RWPE2 (cell line): ENCODE measurements at regions not wholly inside any gene's neighbourhood (a gene's known extent, or its start where the extent isn't known, plus 50 kb on each side); places are given as distances from the start of the nearest gene placed in this dataset.

Experiments used
- ATAC-seq: fragments of 200-7000 bp; cut with Tn5 transposase; 3 replicates; pipeline ENCODE4 v1.9.1; 2021; ENCODE audit warnings: low read depth
- DNase-seq: peaks from one replicate; pipeline ENCODE4 v3.0.0-alpha.2; 2020; ENCODE audit warnings: low spot score
- H3K27ac ChIP-seq: fragments of 450-650 bp; 2 replicates; pipeline ENCODE4 v1.5.1; 2017; ENCODE audit warnings: mild to moderate bottlenecking; ENCODE audit not compliant: poor library complexity, severe bottlenecking
- H3K27me3 ChIP-seq: fragments of 250-450 bp; sonication (Bioruptor Pico); 2 replicates; pipeline ENCODE4 v1.5.1; 2021; ENCODE audit warnings: mild to moderate bottlenecking, moderate library complexity; ENCODE audit not compliant: insufficient read depth, poor library complexity, severe bottlenecking
- H3K36me3 ChIP-seq: fragments of 250-450 bp; sonication (Bioruptor Pico); 2 replicates; pipeline ENCODE4 v1.5.1; 2020; ENCODE audit warnings: low read depth, mild to moderate bottlenecking, moderate library complexity
- H3K4me1 ChIP-seq: fragments of 250-450 bp; sonication (Bioruptor Pico); 2 replicates; pipeline ENCODE4 v1.5.1; 2021; ENCODE audit warnings: mild to moderate bottlenecking, moderate library complexity; ENCODE audit not compliant: insufficient read depth, poor library complexity, severe bottlenecking
- H3K4me3 ChIP-seq: fragments of 250-450 bp; sonication (Bioruptor Pico); 2 replicates; pipeline ENCODE4 v1.5.1; 2021; ENCODE audit warnings: mild to moderate bottlenecking, moderate library complexity; ENCODE audit not compliant: severe bottlenecking
- H3K9me3 ChIP-seq: fragments of 250-450 bp; sonication (Bioruptor Pico); 2 replicates; pipeline ENCODE4 v1.5.1; 2021; ENCODE audit warnings: mild to moderate bottlenecking, moderate library complexity; ENCODE audit not compliant: severe bottlenecking
- CTCF ChIP-seq: fragments of 450-650 bp; IDR thresholded peaks from one replicate; pipeline ENCODE4 v1.5.1; 2017; ENCODE audit warnings: mild to moderate bottlenecking, moderate library complexity; ENCODE audit not compliant: poor library complexity, severe bottlenecking

- Histone ChIP-seq H3K36me3 (no peaks in the 10 kb centered on the region), H3K9me3 (no peaks in the 10 kb centered on the region), H3K27me3 (no peaks in the 10 kb centered on the region), H3K27ac (no peak overlapping the region), H3K4me3 (no peak overlapping the region), H3K4me1 (no peaks in the 10 kb centered on the region)
- ATAC-seq (no peak), DNase-seq (no peak)
- no peak for TF ChIP-seq CTCF
Observed at GRCh38 chr18:24894880-24895279, 434.4 kb downstream of the HRH4 start.

GRCh38 chr18:24897461-24897860 is 437.0 kb downstream of the HRH4 start:
- no peak for DNase-seq
- Histone ChIP-seq H3K27me3 (no peaks in the 10 kb centered on the region), H3K9me3 (no peaks in the 10 kb centered on the region), H3K4me3 (no peak overlapping the region), H3K36me3 (no peaks in the 10 kb centered on the region), H3K4me1 (no peaks in the 10 kb centered on the region), H3K27ac (no peak overlapping the region)
- TF ChIP-seq CTCF: no peak
- ATAC-seq: no peak

- Histone ChIP-seq H3K9me3 (no peaks in the 10 kb centered on the region), H3K36me3 (no peaks in the 10 kb centered on the region), H3K4me3 (no peak overlapping the region), H3K4me1 (no peaks in the 10 kb centered on the region), H3K27ac (no peak overlapping the region), H3K27me3 (no peaks in the 10 kb centered on the region)
- no peak for ATAC-seq
- no peak for DNase-seq
- no peak for TF ChIP-seq CTCF
Observed at GRCh38 chr18:24910221-24910620, 441.7 kb downstream of the ZNF521 start.

- H3K4me3 ChIP-seq: no peak overlapping the region
- H3K4me1 ChIP-seq: no peaks in the 10 kb centered on the region
- H3K36me3 ChIP-seq: no peaks in the 10 kb centered on the region
- ATAC-seq (no peak), DNase-seq (no peak)
- H3K27ac ChIP-seq: no peak overlapping the region
- no peaks in the 10 kb centered on the region for H3K9me3 ChIP-seq
- no peaks in the 10 kb centered on the region for H3K27me3 ChIP-seq
- no peak for TF ChIP-seq CTCF
Observed at GRCh38 chr18:24913507-24914170, 438.3 kb downstream of the ZNF521 start.

GRCh38 chr18:24914171-24914525 is 437.8 kb downstream of the ZNF521 start:
- no peak overlapping the region for H3K4me3 ChIP-seq
- no peak for TF ChIP-seq CTCF
- no peak for ATAC-seq

More at GRCh38 chr18:24914171-24914525, 437.8 kb downstream of the ZNF521 start:
- H3K27ac ChIP-seq: no peak overlapping the region
- no peaks in the 10 kb centered on the region for H3K27me3 ChIP-seq
- no peaks in the 10 kb centered on the region for H3K9me3 ChIP-seq
- no peaks in the 10 kb centered on the region for H3K36me3 ChIP-seq
- DNase-seq: no peak
- H3K4me1 ChIP-seq: no peaks in the 10 kb centered on the region
